A549 (cell line): ENCODE measurements at regions not wholly inside any gene's neighbourhood (a gene's known extent, or its start where the extent isn't known, plus 50 kb on each side); places are given as distances from the start of the nearest gene placed in this dataset.

Source experiments
- ATAC-seq, 2 experiments: fragments of 200-7000 bp in 1 of 2; fragments of >200 bp in 1 of 2; cut with Nextera tagmentation in 1 of 2; cut with Tn5 transposase in 1 of 2; 3 replicates each; pipeline versions ENCODE4 v1.8.0 to v1.9.1; 2018 to 2020; ENCODE audit warnings: mild to moderate bottlenecking in 1 of 2, moderate library complexity in 1 of 2
- CTCF ChIA-PET: fragments of 300-600 bp; sonication (Branson Sonifier 250); formaldehyde crosslinking; extraction: SDS; loops from one replicate; lab custom pipeline; 2021; ENCODE audit warnings: antibody characterized with exemption, inconsistent platforms; lab: Yijun Ruan, JAX
- POLR2A ChIA-PET: fragments of 350-600 bp; formaldehyde crosslinking; extraction: SDS; loops from one replicate; lab custom pipeline; 2021; ENCODE audit warnings: antibody characterized with exemption, inconsistent platforms; lab: Yijun Ruan, JAX
- DNase-seq, 2 experiments: peaks; one replicate each; pipeline versions ENCODE4 v3.0.0 to v3.0.0-alpha.2; 2011 to 2016; ENCODE audit warnings: low read depth in 1 of 2, low spot score in 1 of 2
- FAIRE-seq: peaks from 2 replicates; lab custom pipeline; 2011; peaks lifted over from hg19 to GRCh38; lab: Jason Lieb, UNC
- H3K27ac ChIP-seq, 2 experiments: fragments of >200 bp; sonication (Bioruptor Twin); formaldehyde crosslinking; 3 replicates each; pipeline ENCODE4 v1.5.1; 2016 to 2017
- H3K4me1 ChIP-seq: fragments of >200 bp; sonication (Bioruptor Twin); formaldehyde crosslinking; 3 replicates; pipeline ENCODE4 v1.6.1; 2016
- H3K4me2 ChIP-seq: fragments of >200 bp; sonication (Bioruptor Twin); formaldehyde crosslinking; 3 replicates; pipeline ENCODE4 v1.6.1; 2016
- H3K4me3 ChIP-seq: fragments of >200 bp; sonication (Bioruptor Twin); formaldehyde crosslinking; 3 replicates; pipeline ENCODE4 v1.5.1; 2016
- H3K9me3 ChIP-seq: fragments of >200 bp; sonication (Bioruptor Twin); formaldehyde crosslinking; 3 replicates; pipeline ENCODE4 v1.6.1; 2016
- BCL3 ChIP-seq: fragments of >200 bp; sonication (Bioruptor Twin); formaldehyde crosslinking; IDR thresholded peaks from 3 replicates; pipeline ENCODE4 v1.6.1; 2016
- CBX2 ChIP-seq: fragments of 200-600 bp; sonication (generic); IDR thresholded peaks from 2 replicates; pipeline ENCODE4 v1.6.1; 2016; ENCODE audit warnings: low read depth, mild to moderate bottlenecking, borderline replicate concordance
- CEBPB ChIP-seq, 2 experiments: fragments of >200 bp in 1 of 2; sonication (Bioruptor Twin) in 1 of 2; formaldehyde crosslinking in 1 of 2; IDR thresholded peaks; 2 replicates each; pipeline ENCODE4 v1.6.1; 2012 to 2016
- CHD2 ChIP-seq: fragments of 150-350 bp; IDR thresholded peaks from 2 replicates; pipeline ENCODE4 v1.6.1; 2014; ENCODE audit warnings: low read length; ENCODE audit not compliant: partially characterized antibody
- EHMT2 ChIP-seq: fragments of 200-600 bp; sonication (generic); IDR thresholded peaks from 2 replicates; pipeline ENCODE4 v1.6.1; 2016; ENCODE audit warnings: antibody characterized with exemption, low read depth, mild to moderate bottlenecking, moderate library complexity
- ELK1 ChIP-seq: fragments of 150-350 bp; IDR thresholded peaks from 2 replicates; pipeline ENCODE4 v1.6.1; 2014; ENCODE audit warnings: low read depth, mild to moderate bottlenecking, low read length
- FOSL2 ChIP-seq, 2 experiments: fragments of 450-650 bp in 1 of 2; fragments of >200 bp in 1 of 2; sonication (Bioruptor Twin) in 1 of 2; formaldehyde crosslinking; IDR thresholded peaks; 2 replicates each; pipeline versions ENCODE4 v1.5.0 to v1.6.1; 2016 to 2020; ENCODE audit warnings: mild to moderate bottlenecking in 1 of 2, moderate library complexity in 1 of 2
- FOXS1 ChIP-seq: fragments of 250-450 bp; sonication (Bioruptor Pico); IDR thresholded peaks from 2 replicates; pipeline ENCODE4 v1.5.0; 2020; ENCODE audit warnings: mild to moderate bottlenecking, moderate library complexity
- HDAC2 ChIP-seq: fragments of 200-600 bp; sonication (generic); IDR thresholded peaks from 2 replicates; pipeline ENCODE4 v1.6.1; 2016
- HOXA7 ChIP-seq: fragments of 250-450 bp; sonication (Bioruptor Pico); IDR thresholded peaks from 2 replicates; pipeline ENCODE4 v1.5.0; 2020; ENCODE audit warnings: mild to moderate bottlenecking, moderate library complexity
- HOXB13 ChIP-seq: fragments of 250-450 bp; sonication (Bioruptor Pico); IDR thresholded peaks from 2 replicates; pipeline ENCODE4 v1.5.0; 2020; ENCODE audit warnings: low read depth, mild to moderate bottlenecking, moderate library complexity
- JUN ChIP-seq, 2 experiments: fragments of >200 bp; sonication (Bioruptor Twin); formaldehyde crosslinking; IDR thresholded peaks; 2 replicates in 1 of 2; 3 replicates in 1 of 2; pipeline ENCODE4 v1.6.1; 2016 to 2017
- KDM5A ChIP-seq: fragments of 200-600 bp; sonication (generic); IDR thresholded peaks from 2 replicates; pipeline ENCODE4 v1.6.1; 2016; ENCODE audit warnings: antibody characterized with exemption, mild to moderate bottlenecking
- MAFK ChIP-seq: fragments of 450-650 bp; IDR thresholded peaks from 2 replicates; pipeline ENCODE4 v1.6.1; 2014; ENCODE audit not compliant: partially characterized antibody
- MAX ChIP-seq: IDR thresholded peaks from 2 replicates; pipeline ENCODE4 v1.6.1; 2012
- POLR2A ChIP-seq: IDR thresholded peaks from 2 replicates; pipeline ENCODE4 v1.6.1; 2012; ENCODE audit warnings: mild to moderate bottlenecking, low read length
- POLR2AphosphoS2 ChIP-seq: conservative IDR thresholded peaks from 2 replicates; pipeline ENCODE4 v1.6.1; 2012; ENCODE audit warnings: low read length, improper control_type of control experiment, inconsistent platforms
- RAD21 ChIP-seq, 2 experiments: fragments of >200 bp in 1 of 2; sonication (Bioruptor Twin) in 1 of 2; formaldehyde crosslinking in 1 of 2; IDR thresholded peaks in 1 of 2; conservative IDR thresholded peaks in 1 of 2; 2 replicates in 1 of 2; 3 replicates in 1 of 2; pipeline ENCODE4 v1.6.1; 2012 to 2018; ENCODE audit warnings: inconsistent platforms in 1 of 2
- RNF2 ChIP-seq: fragments of 200-600 bp; sonication (generic); IDR thresholded peaks from 2 replicates; pipeline ENCODE4 v1.6.1; 2016; ENCODE audit warnings: low read depth, mild to moderate bottlenecking, antibody characterized with exemption, moderate library complexity, borderline replicate concordance
- SREBF2 ChIP-seq: fragments of 450-650 bp; IDR thresholded peaks from 2 replicates; pipeline ENCODE4 v1.6.1; 2014; ENCODE audit warnings: mild to moderate bottlenecking, moderate library complexity
- ZNF302 ChIP-seq: fragments of 250-450 bp; sonication (Bioruptor Pico); IDR thresholded peaks from 2 replicates; pipeline ENCODE4 v1.9.0; 2021; ENCODE audit warnings: inconsistent platforms, mild to moderate bottlenecking, moderate library complexity
- WGBS: methylation state at CpG from one replicate; pipeline ENCODE4 v1.1.6; 2017; ENCODE audit errors: missing lambda C conversion rate; 5-methylcytosine and 5-hydroxymethylcytosine counted together
- TF ChIP-seq, protein P1 (sequence below): IDR thresholded peaks from 2 replicates; pipeline ENCODE4 v1.6.1; 2012
- TF ChIP-seq, protein P2 (sequence below): fragments of 450-650 bp; IDR thresholded peaks from 2 replicates; pipeline ENCODE4 v1.6.1; 2014; ENCODE audit warnings: antibody characterized with exemption
- TF ChIP-seq, protein P3 (sequence below): fragments of 250-450 bp; sonication (Bioruptor Pico); IDR thresholded peaks from 2 replicates; pipeline ENCODE4 v1.5.0; 2021; ENCODE audit warnings: mild to moderate bottlenecking, moderate library complexity, borderline replicate concordance

DNA sequence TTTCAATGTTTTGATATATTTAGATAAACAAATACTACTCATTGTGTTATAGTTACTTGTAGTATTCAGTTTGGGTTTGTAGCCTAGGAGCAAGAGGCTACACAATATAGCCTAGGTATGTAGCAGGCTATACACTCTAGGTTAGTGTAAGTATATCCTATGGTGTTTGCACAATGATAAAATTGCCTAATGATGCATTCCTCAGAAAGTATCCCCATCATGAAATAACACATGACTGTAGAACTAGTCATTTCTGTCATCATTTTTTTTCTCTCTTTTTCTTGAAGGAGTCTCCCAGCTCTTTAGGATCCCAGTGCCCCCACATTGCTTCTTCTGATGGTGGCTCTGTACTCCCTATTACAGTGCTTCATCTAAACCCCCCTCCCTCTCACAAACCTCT lies 157.7 kb upstream of the CADPS start:
- no peak for FAIRE-seq
- CTCF ChIA-PET = interaction anchor here (0.6 kb wide), 1 partner anchor 123 kb away, joined by 4 read pairs; no protein-coding TSS in a partner anchor

DNA sequence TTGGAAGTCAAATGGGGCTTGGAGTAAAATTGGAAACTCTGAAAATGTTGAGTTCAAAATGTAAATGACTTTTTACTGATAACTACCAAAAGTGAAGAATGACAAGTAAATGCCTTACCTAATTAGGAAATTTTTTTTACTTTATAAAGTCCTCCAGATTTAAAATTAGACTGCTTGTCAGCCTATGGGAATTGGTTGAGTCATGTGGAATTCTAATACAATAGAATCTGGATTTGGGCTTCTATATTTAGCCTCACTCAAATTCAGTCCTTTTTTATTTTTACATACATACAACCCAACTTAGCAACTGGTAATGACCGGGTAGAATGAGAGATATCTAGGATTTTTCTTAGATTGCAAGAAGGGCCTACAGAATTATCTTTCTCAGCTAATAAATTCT lies 158.9 kb upstream of the CADPS start:
- no peak for DNase-seq
- Histone ChIP-seq H3K4me1 (no peaks in the 10 kb centered on the region), H3K9me3 (no peaks in the 10 kb centered on the region), H3K27ac (no peak overlapping the region), H3K4me2 (no peak overlapping the region), H3K4me3 (no peak overlapping the region)
- no peak for TF ChIP-seq HOXA7
- TF ChIP-seq HOXB13 = no peak
- TF ChIP-seq HDAC2 = no peak
- TF ChIP-seq POLR2AphosphoS2 = no peak
- no peak for TF ChIP-seq POLR2A
- TF ChIP-seq CBX2 = no peak
- TF ChIP-seq, protein P1, sequence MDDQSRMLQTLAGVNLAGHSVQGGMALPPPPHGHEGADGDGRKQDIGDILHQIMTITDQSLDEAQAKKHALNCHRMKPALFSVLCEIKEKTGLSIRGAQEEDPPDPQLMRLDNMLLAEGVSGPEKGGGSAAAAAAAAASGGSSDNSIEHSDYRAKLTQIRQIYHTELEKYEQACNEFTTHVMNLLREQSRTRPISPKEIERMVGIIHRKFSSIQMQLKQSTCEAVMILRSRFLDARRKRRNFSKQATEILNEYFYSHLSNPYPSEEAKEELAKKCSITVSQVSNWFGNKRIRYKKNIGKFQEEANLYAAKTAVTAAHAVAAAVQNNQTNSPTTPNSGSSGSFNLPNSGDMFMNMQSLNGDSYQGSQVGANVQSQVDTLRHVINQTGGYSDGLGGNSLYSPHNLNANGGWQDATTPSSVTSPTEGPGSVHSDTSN = no peak
- no peak for TF ChIP-seq BCL3
- TF ChIP-seq CEBPB (IDR thresholded peaks at IDR 0.05) = no peak
- no peak for TF ChIP-seq JUN (IDR thresholded peaks at IDR 0.05)
- TF ChIP-seq CHD2 = no peak
- TF ChIP-seq, protein P2, sequence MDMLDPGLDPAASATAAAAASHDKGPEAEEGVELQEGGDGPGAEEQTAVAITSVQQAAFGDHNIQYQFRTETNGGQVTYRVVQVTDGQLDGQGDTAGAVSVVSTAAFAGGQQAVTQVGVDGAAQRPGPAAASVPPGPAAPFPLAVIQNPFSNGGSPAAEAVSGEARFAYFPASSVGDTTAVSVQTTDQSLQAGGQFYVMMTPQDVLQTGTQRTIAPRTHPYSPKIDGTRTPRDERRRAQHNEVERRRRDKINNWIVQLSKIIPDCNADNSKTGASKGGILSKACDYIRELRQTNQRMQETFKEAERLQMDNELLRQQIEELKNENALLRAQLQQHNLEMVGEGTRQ = no peak
- ATAC-seq = no peak
- WGBS = 0% methylated on average over 1 of the region's 1 CpG
- POLR2A ChIA-PET = no interaction called here
- CTCF ChIA-PET = no interaction called here
- no peak for FAIRE-seq

More for the DNA sequence above, 157.7 kb upstream of the CADPS start:
- ATAC-seq (no peak), DNase-seq (no peak)
- TF ChIP-seq SREBF2 (no peak), MAX (no peak), MAFK (no peak), POLR2A (no peak), ZNF302 (CRISPR knock-in tag) (no peak)
- TF ChIP-seq, all 56 proteins: peak for 0
- Histone ChIP-seq H3K9me3 (no peaks in the 10 kb centered on the region), H3K4me3 (no peak overlapping the region), H3K27ac (no peak overlapping the region), H3K4me1 (no peaks in the 10 kb centered on the region), H3K4me2 (no peak overlapping the region)
- POLR2A ChIA-PET = no interaction called here

GRCh38 chr3:63037116-63037515 lies 161.9 kb upstream of the CADPS start:
- Histone ChIP-seq H3K9me3 (no peaks in the 10 kb centered on the region), H3K4me3 (no peak overlapping the region), H3K27ac (no peak overlapping the region), H3K4me1 (no peaks in the 10 kb centered on the region), H3K4me2 (no peak overlapping the region)
- DNase-seq = no peak
- CTCF ChIA-PET = no interaction called here
- ATAC-seq = no peak
- 3% methylated on average over 4 of the region's 4 CpGs for WGBS
- TF ChIP-seq, protein P3, sequence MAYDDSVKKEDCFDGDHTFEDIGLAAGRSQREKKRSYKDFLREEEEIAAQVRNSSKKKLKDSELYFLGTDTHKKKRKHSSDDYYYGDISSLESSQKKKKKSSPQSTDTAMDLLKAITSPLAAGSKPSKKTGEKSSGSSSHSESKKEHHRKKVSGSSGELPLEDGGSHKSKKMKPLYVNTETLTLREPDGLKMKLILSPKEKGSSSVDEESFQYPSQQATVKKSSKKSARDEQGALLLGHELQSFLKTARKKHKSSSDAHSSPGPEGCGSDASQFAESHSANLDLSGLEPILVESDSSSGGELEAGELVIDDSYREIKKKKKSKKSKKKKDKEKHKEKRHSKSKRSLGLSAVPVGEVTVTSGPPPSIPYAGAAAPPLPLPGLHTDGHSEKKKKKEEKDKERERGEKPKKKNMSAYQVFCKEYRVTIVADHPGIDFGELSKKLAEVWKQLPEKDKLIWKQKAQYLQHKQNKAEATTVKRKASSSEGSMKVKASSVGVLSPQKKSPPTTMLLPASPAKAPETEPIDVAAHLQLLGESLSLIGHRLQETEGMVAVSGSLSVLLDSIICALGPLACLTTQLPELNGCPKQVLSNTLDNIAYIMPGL (CRISPR knock-in tag) = no peak
- TF ChIP-seq FOXS1 (CRISPR knock-in tag) = no peak
- TF ChIP-seq BCL3 = no peak
- TF ChIP-seq EHMT2 = no peak
- no peak for TF ChIP-seq HOXB13
- no peak for TF ChIP-seq RAD21 (conservative IDR thresholded peaks at IDR 0.05 in 1 of 2, IDR thresholded peaks at IDR 0.05 in 1 of 2)
- no peak for TF ChIP-seq KDM5A
- TF ChIP-seq ELK1 = no peak
- no peak for TF ChIP-seq FOSL2 (IDR thresholded peaks at IDR 0.05)
- TF ChIP-seq FOSL2 (CRISPR knock-in tag; IDR thresholded peaks at IDR 0.05) = no peak
- no peak for TF ChIP-seq RNF2
- FAIRE-seq = no peak
- POLR2A ChIA-PET = no interaction called here
